HFF-Myc (cell line): ENCODE measurements at regions not wholly inside any gene's neighbourhood (a gene's known extent, or its start where the extent isn't known, plus 50 kb on each side); places are given as distances from the start of the nearest gene placed in this dataset.
"Not testable (repeated sequence)": the region's sequence is repeated elsewhere in the genome, so short reads cannot be mapped to it uniquely, and the experiment has no call there.

Experiments
- DNase-seq: peaks from one replicate; pipeline ENCODE4 v3.0.0-alpha.2; 2011; ENCODE audit warnings: low read depth; ENCODE audit errors: extremely low read depth
- H3K4me3 ChIP-seq: replicated peaks from 2 replicates; pipeline ENCODE4 v1.5.1; 2011; ENCODE audit warnings: low read depth, mild to moderate bottlenecking, control low read depth, low read length
- TF ChIP-seq, protein P1 (sequence below): IDR thresholded peaks from 2 replicates; pipeline ENCODE4 v1.5.1; 2012; ENCODE audit warnings: mild to moderate bottlenecking, low read depth, low read length, control low read depth; ENCODE audit errors: missing control alignments

- no peak for DNase-seq
- no peak overlapping the region for H3K4me3 ChIP-seq
- TF ChIP-seq, protein P1, sequence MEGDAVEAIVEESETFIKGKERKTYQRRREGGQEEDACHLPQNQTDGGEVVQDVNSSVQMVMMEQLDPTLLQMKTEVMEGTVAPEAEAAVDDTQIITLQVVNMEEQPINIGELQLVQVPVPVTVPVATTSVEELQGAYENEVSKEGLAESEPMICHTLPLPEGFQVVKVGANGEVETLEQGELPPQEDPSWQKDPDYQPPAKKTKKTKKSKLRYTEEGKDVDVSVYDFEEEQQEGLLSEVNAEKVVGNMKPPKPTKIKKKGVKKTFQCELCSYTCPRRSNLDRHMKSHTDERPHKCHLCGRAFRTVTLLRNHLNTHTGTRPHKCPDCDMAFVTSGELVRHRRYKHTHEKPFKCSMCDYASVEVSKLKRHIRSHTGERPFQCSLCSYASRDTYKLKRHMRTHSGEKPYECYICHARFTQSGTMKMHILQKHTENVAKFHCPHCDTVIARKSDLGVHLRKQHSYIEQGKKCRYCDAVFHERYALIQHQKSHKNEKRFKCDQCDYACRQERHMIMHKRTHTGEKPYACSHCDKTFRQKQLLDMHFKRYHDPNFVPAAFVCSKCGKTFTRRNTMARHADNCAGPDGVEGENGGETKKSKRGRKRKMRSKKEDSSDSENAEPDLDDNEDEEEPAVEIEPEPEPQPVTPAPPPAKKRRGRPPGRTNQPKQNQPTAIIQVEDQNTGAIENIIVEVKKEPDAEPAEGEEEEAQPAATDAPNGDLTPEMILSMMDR: no peak
Observed at GRCh38 chr19:31880283-31880682, 465.1 kb upstream of the ZNF507 start.

DNA sequence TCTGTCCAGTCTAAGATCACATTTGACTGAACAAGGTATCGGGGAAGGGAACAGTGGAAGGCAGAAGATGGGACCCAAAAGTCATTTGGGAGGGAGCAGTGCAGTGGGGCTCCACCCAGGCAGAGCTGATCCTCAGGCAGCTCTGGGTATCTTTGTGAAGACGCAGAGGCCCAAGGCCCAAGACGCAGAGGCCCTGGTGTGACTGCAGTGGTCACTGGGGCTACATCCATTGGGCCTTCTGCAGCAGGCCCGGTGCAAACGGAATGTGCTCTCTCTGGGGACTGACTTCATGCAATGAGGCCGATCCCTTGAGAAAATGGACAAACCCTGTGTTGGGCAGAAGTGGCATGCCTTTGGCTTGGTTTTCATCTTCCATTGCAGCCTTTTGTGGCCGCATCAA lies 463.4 kb upstream of the ZNF507 start:
- no peak for DNase-seq
- TF ChIP-seq, protein P1: no peak
- H3K4me3 ChIP-seq: no peak overlapping the region

GRCh38 chr19:31882709-31883108 lies 462.7 kb upstream of the ZNF507 start:
- TF ChIP-seq, protein P1: no peak
- no peak for DNase-seq
- H3K4me3 ChIP-seq: no peak overlapping the region

DNA sequence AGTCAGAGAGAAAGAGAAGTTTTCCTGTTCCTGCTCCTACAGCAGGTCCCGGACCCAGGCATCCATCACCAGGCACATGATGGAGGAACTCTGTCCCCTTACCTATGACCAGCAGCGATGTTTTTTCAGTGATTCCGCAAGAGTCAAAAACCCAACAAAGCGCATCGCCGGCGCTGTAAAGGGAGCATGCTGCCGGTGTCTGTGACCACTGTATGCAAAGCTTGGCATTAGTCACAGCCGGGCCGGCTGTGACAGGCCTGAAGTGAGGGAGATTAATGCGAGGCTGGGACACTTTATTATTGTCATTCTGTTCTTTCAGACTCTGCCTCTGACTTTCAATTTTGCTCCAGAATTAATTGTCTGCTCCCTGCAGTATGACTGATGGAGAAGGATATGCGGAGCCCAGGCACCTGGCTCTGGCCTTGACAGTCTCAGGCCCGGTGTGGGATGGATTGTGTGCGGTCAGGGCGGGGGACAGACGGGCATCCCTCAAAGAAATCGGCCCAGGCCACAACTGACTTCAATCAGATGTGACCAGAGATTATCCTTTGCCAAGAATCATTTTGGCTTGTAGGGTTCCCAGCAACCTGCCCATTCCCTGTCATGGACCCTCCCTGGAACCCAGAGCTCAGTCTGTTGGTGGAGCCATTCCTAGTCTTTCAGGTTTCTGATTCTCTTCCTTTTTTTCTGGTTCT lies 462.0 kb upstream of the ZNF507 start:
- TF ChIP-seq, protein P1: no peak
- no peak overlapping the region for H3K4me3 ChIP-seq
- DNase-seq: no peak

GRCh38 chr19:31885280-31885853 lies 460.0 kb upstream of the ZNF507 start:
- H3K4me3 ChIP-seq: no peak overlapping the region
- TF ChIP-seq, protein P1: no peak
- no peak for DNase-seq

DNA sequence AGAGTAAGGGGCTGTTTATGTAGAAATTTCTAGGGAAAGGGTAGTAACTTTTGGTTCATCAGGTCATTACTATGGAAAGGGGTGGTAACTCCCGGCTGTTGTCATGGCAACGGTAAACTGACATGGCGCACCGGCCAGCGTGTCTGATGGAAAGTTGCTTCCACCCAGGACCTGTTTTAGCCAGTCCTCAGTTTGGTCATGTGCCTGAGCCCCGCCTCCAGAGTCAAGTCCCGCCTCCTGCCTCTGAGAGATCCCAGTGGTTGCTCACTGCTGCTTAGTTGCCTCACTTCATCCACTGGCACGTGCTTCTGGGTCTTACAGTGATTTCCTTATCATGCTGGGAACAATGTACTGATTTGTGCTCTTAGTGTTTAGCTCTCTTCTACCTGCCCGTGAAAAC lies 455.2 kb upstream of the ZNF507 start:
- TF ChIP-seq, protein P1: no peak
- DNase-seq: no peak
- H3K4me3 ChIP-seq: no peak overlapping the region

DNA sequence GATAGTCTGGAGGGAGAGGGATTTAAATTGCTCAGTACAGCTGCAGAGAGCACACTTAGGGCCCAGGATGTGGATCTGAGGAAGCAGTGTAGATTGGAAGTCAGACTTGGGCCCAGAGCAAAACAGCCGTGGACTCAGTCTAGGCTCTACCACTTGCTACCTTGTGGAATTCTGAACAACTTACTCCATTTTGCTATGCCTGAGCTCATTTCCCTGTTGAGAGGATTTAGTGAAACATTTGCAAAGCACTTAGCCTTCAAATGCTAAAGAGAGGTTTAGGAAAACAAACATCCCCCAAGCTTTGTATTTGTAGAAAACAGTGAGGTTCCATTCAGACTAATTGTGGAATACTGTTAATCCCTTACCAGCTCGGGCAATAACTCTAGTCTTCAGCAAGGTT lies 453.4 kb upstream of the ZNF507 start:
- TF ChIP-seq, protein P1: no peak
- H3K4me3 ChIP-seq: no peak overlapping the region
- DNase-seq: no peak

- not testable (repeated sequence) for H3K4me3 ChIP-seq, DNase-seq
Observed at GRCh38 chr19:31893491-31893890, 451.9 kb upstream of the ZNF507 start.
